ENCODE measurements at regions not wholly inside any gene's neighbourhood (a gene's known extent, or its start where the extent isn't known, plus 50 kb on each side); places are given as distances from the start of the nearest gene placed in this dataset.

DNA sequence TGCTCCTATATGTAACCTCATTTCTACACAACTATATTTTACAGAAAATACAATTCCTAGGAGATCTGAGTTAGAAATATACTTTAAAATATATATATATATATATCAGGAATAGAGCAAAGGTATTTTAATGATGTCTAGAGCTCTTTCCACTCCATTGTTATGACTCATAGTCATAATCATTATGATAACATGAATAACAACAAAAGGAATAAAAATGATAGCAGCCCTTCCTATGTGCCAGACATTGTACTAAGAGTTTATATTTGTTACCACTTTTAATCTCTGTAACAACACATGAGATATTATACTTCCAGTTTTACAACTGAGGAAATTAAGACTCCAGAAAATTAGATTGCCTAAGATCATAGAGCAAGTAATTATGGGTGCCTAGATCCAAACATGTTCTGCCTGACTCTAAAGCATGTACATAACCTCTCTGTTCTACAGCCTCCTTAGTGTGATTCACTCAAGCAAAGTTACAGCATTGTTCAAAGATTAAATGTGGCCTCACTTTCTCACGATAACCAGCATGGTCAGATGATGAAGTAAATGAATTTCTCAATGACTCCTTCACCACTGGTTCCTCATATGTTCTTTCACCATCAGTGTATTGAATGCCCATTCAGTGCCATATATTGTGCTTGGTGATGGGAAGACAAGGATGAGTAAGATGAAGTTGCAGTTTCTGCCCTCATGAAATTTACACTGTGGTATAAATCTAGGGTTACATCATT is 452.1 kb downstream of the EFNA5 start:
- no peak for DNase-seq (ENCODE audit: low spot score)
- Histone ChIP-seq H3K9me2 (ENCODE audit: insufficient read depth, low read length) (no peaks in the 10 kb centered on the region), H3K4me1 (ENCODE audit: insufficient read depth, low read length, poor library complexity, severe bottlenecking) (no peaks in the 10 kb centered on the region), H3K27ac (ENCODE audit: low read depth, low read length, poor library complexity, severe bottlenecking) (no peak overlapping the region), H4K20me1 (ENCODE audit: insufficient read depth, low read length) (no peaks in the 10 kb centered on the region), H3K79me2 (ENCODE audit: insufficient read depth, low read depth, low read length) (no peaks in the 10 kb centered on the region), H3K36me3 (ENCODE audit: insufficient read depth, low read length) (no peaks in the 10 kb centered on the region), H2AFZ (ENCODE audit: low read length) (peak overlapping the region; percentile 52; the same call in 1 of the 2 replicates), H3K9me3 (ENCODE audit: low read length) (no peaks in the 10 kb centered on the region), H3K4me2 (ENCODE audit: low read length) (no peak overlapping the region), H3K4me3 (ENCODE audit: low read depth, low read length, poor library complexity, severe bottlenecking) (no peak overlapping the region)
- TF ChIP-seq EZH2phosphoT487 (IDR thresholded peaks at IDR 0.05; ENCODE audit: borderline replicate concordance, low read depth, low read length) = no peak
- TF ChIP-seq, protein P1, sequence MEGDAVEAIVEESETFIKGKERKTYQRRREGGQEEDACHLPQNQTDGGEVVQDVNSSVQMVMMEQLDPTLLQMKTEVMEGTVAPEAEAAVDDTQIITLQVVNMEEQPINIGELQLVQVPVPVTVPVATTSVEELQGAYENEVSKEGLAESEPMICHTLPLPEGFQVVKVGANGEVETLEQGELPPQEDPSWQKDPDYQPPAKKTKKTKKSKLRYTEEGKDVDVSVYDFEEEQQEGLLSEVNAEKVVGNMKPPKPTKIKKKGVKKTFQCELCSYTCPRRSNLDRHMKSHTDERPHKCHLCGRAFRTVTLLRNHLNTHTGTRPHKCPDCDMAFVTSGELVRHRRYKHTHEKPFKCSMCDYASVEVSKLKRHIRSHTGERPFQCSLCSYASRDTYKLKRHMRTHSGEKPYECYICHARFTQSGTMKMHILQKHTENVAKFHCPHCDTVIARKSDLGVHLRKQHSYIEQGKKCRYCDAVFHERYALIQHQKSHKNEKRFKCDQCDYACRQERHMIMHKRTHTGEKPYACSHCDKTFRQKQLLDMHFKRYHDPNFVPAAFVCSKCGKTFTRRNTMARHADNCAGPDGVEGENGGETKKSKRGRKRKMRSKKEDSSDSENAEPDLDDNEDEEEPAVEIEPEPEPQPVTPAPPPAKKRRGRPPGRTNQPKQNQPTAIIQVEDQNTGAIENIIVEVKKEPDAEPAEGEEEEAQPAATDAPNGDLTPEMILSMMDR (conservative IDR thresholded peaks at IDR 0.05; ENCODE audit: low read length) = no peak
- ChIA-PET POLR2A (interaction anchor here (0.5 to 1.6 kb wide), 7 partner anchors 16 to 654 kb away, joined by 3 to 4 read pairs (median 4); no protein-coding TSS in a partner anchor), CTCF (ENCODE audit: unreplicated experiment) (no interaction called here)
- BruUV-seq (replicated peaks) = no TSS peak
- intact Hi-C loops (cut with micrococcal nuclease; ENCODE audit: unreplicated experiment) = no loop called here

DNA sequence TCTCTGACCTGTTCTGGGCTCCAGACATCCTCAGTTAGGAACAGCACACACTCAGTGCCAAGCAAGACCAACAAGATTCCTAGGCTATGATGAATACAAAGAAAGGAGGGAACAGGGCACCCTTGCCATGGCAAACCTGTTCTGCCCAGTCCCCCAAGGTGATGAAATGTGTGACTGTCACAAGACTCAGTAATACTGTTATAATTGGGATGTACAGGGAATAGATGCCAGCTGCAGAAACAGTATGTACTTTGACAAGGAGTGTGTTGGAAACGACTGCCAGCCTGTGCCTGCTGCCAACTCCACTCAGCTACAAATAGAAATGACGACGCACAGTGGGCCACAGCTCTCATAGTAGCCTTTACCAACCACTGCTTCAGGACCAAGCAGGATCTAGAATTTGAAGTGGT is 453.0 kb downstream of the EFNA5 start:
- H3K4me1 ChIP-seq (ENCODE audit: insufficient read depth, low read length, poor library complexity, severe bottlenecking) = no peaks in the 10 kb centered on the region
- H3K9me3 ChIP-seq (ENCODE audit: low read length) = no peaks in the 10 kb centered on the region
- H3K79me2 ChIP-seq (ENCODE audit: insufficient read depth, low read depth, low read length) = no peaks in the 10 kb centered on the region
- BruUV-seq (replicated peaks) = no TSS peak
- H3K36me3 ChIP-seq (ENCODE audit: insufficient read depth, low read length) = no peaks in the 10 kb centered on the region
- intact Hi-C loops (cut with micrococcal nuclease; ENCODE audit: unreplicated experiment) = no loop called here
- ChIA-PET POLR2A (interaction anchor here (0.5 to 1.6 kb wide), 5 partner anchors 16 to 435 kb away, joined by 3 to 4 read pairs (median 4); no protein-coding TSS in a partner anchor), CTCF (ENCODE audit: unreplicated experiment) (no interaction called here)
- H3K9me2 ChIP-seq (ENCODE audit: insufficient read depth, low read length) = no peaks in the 10 kb centered on the region
- H2AFZ ChIP-seq (ENCODE audit: low read length) = no peak overlapping the region
- no peak overlapping the region for H3K4me3 ChIP-seq (ENCODE audit: low read depth, low read length, poor library complexity, severe bottlenecking)
- no peak overlapping the region for H3K4me2 ChIP-seq (ENCODE audit: low read length)
- DNase-seq (ENCODE audit: low spot score) = no peak
- H3K27ac ChIP-seq (ENCODE audit: low read depth, low read length, poor library complexity, severe bottlenecking) = no peak overlapping the region
- no peaks in the 10 kb centered on the region for H4K20me1 ChIP-seq (ENCODE audit: insufficient read depth, low read length)
- no peak for TF ChIP-seq EZH2phosphoT487 (IDR thresholded peaks at IDR 0.05; ENCODE audit: borderline replicate concordance, low read depth, low read length)
- TF ChIP-seq, protein P1 (conservative IDR thresholded peaks at IDR 0.05; ENCODE audit: low read length) = no peak

DNA sequence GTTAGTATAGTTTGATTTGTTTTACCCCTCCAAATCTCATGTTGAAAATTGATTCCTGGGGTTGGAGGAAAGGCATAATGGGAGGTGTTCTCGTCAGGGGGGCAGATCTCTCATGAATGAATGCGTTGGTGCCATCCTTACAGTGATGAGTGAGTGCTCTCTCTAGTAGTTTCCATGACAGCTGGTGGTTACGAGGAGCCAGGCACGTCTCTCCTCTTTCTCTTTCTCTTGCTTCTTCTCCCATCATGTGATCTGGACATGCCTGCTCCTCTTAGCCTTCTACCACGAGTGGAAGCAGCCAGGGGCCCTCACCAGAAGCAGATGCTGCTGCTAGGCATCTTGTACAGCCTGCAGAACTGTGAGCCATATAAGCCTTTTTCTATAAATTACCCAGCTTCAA is 454.1 kb downstream of the EFNA5 start:
- intact Hi-C loops (cut with micrococcal nuclease; ENCODE audit: unreplicated experiment) = no loop called here
- Histone ChIP-seq H3K79me2 (ENCODE audit: insufficient read depth, low read depth, low read length) (no peaks in the 10 kb centered on the region), H3K9me3 (ENCODE audit: low read length) (no peaks in the 10 kb centered on the region), H3K36me3 (ENCODE audit: insufficient read depth, low read length) (no peaks in the 10 kb centered on the region), H3K9me2 (ENCODE audit: insufficient read depth, low read length) (no peaks in the 10 kb centered on the region), H4K20me1 (ENCODE audit: insufficient read depth, low read length) (no peaks in the 10 kb centered on the region), H2AFZ (ENCODE audit: low read length) (peak overlapping the region; percentile 52; the same call in 1 of the 2 replicates), H3K4me3 (ENCODE audit: low read depth, low read length, poor library complexity, severe bottlenecking) (no peak overlapping the region), H3K4me1 (ENCODE audit: insufficient read depth, low read length, poor library complexity, severe bottlenecking) (no peaks in the 10 kb centered on the region), H3K4me2 (ENCODE audit: low read length) (no peak overlapping the region), H3K27ac (ENCODE audit: low read depth, low read length, poor library complexity, severe bottlenecking) (no peak overlapping the region)
- ChIA-PET CTCF (ENCODE audit: unreplicated experiment) (no interaction called here), POLR2A (interaction anchor here (1.2 to 1.5 kb wide), 3 partner anchors 10 to 65 kb away, joined by 3 to 4 read pairs (median 3); no protein-coding TSS in a partner anchor)
- BruUV-seq (replicated peaks) = no TSS peak
- no peak for DNase-seq (ENCODE audit: low spot score)
- TF ChIP-seq, protein P1 (conservative IDR thresholded peaks at IDR 0.05; ENCODE audit: low read length) = no peak
- TF ChIP-seq EZH2phosphoT487 (IDR thresholded peaks at IDR 0.05; ENCODE audit: borderline replicate concordance, low read depth, low read length) = no peak
